Panc1 (cell line): ENCODE measurements at regions not wholly inside any gene's neighbourhood (a gene's known extent, or its start where the extent isn't known, plus 50 kb on each side); places are given as distances from the start of the nearest gene placed in this dataset.
"Not testable (repeated sequence)": the region's sequence is repeated elsewhere in the genome, so short reads cannot be mapped to it uniquely, and the experiment has no call there.

Source experiments
- ATAC-seq: fragments of 200-7000 bp; cut with Tn5 transposase; 2 replicates; pipeline ENCODE4 v1.9.1; 2020; ENCODE audit warnings: mild to moderate bottlenecking, moderate library complexity
- BruUV-seq: library from RNA; stranded (reverse); fragments of 400-500 nt; replicated peaks from 2 replicates; lab custom pipeline; 2021; lab: Mats Ljungman, UMichigan
- CTCF ChIA-PET: fragments of 300-600 bp; sonication (Branson Sonifier 250); formaldehyde crosslinking; loops from one replicate; lab custom pipeline; 2022; ENCODE audit warnings: antibody characterized with exemption; lab: Charles Lee
- POLR2A ChIA-PET: fragments of 300-600 bp; sonication (Branson Sonifier 250); formaldehyde crosslinking; loops from one replicate; lab custom pipeline; 2022; ENCODE audit warnings: antibody characterized with exemption; lab: Charles Lee
- DNase-seq: peaks from one replicate; pipeline ENCODE4 v3.0.0-alpha.2; 2010; ENCODE audit warnings: low read depth, low spot score
- H3K27ac ChIP-seq: 2 replicates; pipeline ENCODE4 v1.5.1; 2011; ENCODE audit warnings: mild to moderate bottlenecking, low read length, inconsistent platforms
- H3K27me3 ChIP-seq: fragments of 200-500 bp; sonication (Bioruptor generic); 2 replicates; pipeline ENCODE4 v1.6.0; 2014; ENCODE audit warnings: low read length, inconsistent platforms; ENCODE audit not compliant: control insufficient read depth, insufficient read depth
- H3K36me3 ChIP-seq: fragments of 200-500 bp; sonication (Bioruptor generic); 2 replicates; pipeline ENCODE4 v1.5.1; 2014; ENCODE audit warnings: inconsistent platforms, mild to moderate bottlenecking, low read length, moderate library complexity; ENCODE audit not compliant: control insufficient read depth, insufficient read depth
- H3K4me1 ChIP-seq: 2 replicates; pipeline ENCODE4 v1.5.1; 2011; ENCODE audit warnings: inconsistent platforms, mild to moderate bottlenecking, low read length, moderate library complexity; ENCODE audit not compliant: control insufficient read depth, insufficient read depth
- H3K4me3 ChIP-seq, 2 experiments: 2 replicates each; pipeline ENCODE4 v1.5.1; 2011 to 2012; ENCODE audit warnings: low read depth in 2 of 2, low read length in 2 of 2, mild to moderate bottlenecking in 2 of 2, inconsistent platforms in 1 of 2, moderate library complexity in 1 of 2
- H3K9me3 ChIP-seq: fragments of 200-500 bp; sonication (Bioruptor generic); 2 replicates; pipeline ENCODE4 v1.5.1; 2014; ENCODE audit warnings: low read depth, mild to moderate bottlenecking, inconsistent platforms, low read length, moderate library complexity; ENCODE audit not compliant: control insufficient read depth, insufficient read depth
- CTCF ChIP-seq: fragments of 450-650 bp; IDR thresholded peaks from 2 replicates; pipeline ENCODE4 v1.5.1; 2017; ENCODE audit warnings: mild to moderate bottlenecking
- POLR2AphosphoS5 ChIP-seq: IDR thresholded peaks from 2 replicates; pipeline ENCODE4 v1.6.1; 2012; ENCODE audit warnings: mild to moderate bottlenecking, low read depth, low read length, moderate library complexity
- REST ChIP-seq, 2 experiments: IDR thresholded peaks; 2 replicates each; pipeline ENCODE4 v1.6.1; 2011 to 2012; ENCODE audit warnings: low read depth in 2 of 2, control low read depth in 1 of 2, low read length in 1 of 2, mild to moderate bottlenecking in 1 of 2, moderate library complexity in 1 of 2; ENCODE audit not compliant: insufficient read depth in 1 of 2
- SIN3A ChIP-seq: IDR thresholded peaks from 2 replicates; pipeline ENCODE4 v1.6.1; 2012; ENCODE audit warnings: low read depth, mild to moderate bottlenecking, low read length, moderate library complexity, borderline replicate concordance; ENCODE audit not compliant: insufficient read depth
- TCF7L2 ChIP-seq: IDR thresholded peaks from 2 replicates; pipeline ENCODE4 v1.6.1; 2011; ENCODE audit warnings: mild to moderate bottlenecking, low read depth, low read length, inconsistent platforms
- in situ Hi-C: cut with HindIII; loops from 2 replicates; pipeline ENCODE4 v1.10.0; 2016; ENCODE audit warnings: low sequenced_read_pairs, low pct_unique_long_range_greater_than_20kb
- intact Hi-C: fragments of 100-400 bp; cut with micrococcal nuclease; formaldehyde crosslinking; loops from one replicate; pipeline ENCODE4 v1.10.0; 2022; ENCODE audit not compliant: unreplicated experiment

- no peak for TF ChIP-seq SIN3A
- no peak for TF ChIP-seq POLR2AphosphoS5
- TF ChIP-seq REST (IDR thresholded peaks at IDR 0.05; ENCODE audit: insufficient read depth in 1 of 2, low read depth in 2 of 2, low read length in 1 of 2), result no peak
- TF ChIP-seq TCF7L2, result no peak
- TF ChIP-seq CTCF, result no peak
- H3K9me3 ChIP-seq, result no peaks in the 10 kb centered on the region
- H3K4me3 ChIP-seq, result no peak overlapping the region
- ChIA-PET POLR2A (no interaction called here), CTCF (no interaction called here)
- intact Hi-C loops, result no loop called here
- in situ Hi-C loops, result no loop called here
- H3K27ac ChIP-seq, result no peak overlapping the region
- DNase-seq (no peak), ATAC-seq (no peak)
- no peaks in the 10 kb centered on the region for H3K27me3 ChIP-seq
- no peaks in the 10 kb centered on the region for H3K36me3 ChIP-seq
- no TSS peak for BruUV-seq
- no peaks in the 10 kb centered on the region for H3K4me1 ChIP-seq
Measured at GRCh38 chr19:22502766-22503165, 80.6 kb upstream of the ZNF98 start.

GRCh38 chr19:22498831-22499430, 76.8 kb upstream of the ZNF98 start:
- DNase-seq, H3K27ac ChIP-seq, H3K27me3 ChIP-seq, H3K9me3 ChIP-seq, H3K4me1 ChIP-seq, ATAC-seq, in situ Hi-C loops, H3K4me3 ChIP-seq, intact Hi-C loops, H3K36me3 ChIP-seq, BruUV-seq, CTCF ChIA-PET: not testable (repeated sequence)
- POLR2A ChIA-PET, result interaction anchor here (0.6 kb wide), 1 partner anchor 141 kb away, joined by 6 read pairs; no protein-coding TSS in a partner anchor

GRCh38 chr19:22491746-22492145, 69.6 kb upstream of the ZNF98 start:
- no TSS peak for BruUV-seq
- Histone ChIP-seq H3K4me1 (no peaks in the 10 kb centered on the region), H3K36me3 (no peaks in the 10 kb centered on the region), H3K4me3 (no peak overlapping the region), H3K27ac (no peak overlapping the region), H3K27me3 (no peaks in the 10 kb centered on the region), H3K9me3 (no peaks in the 10 kb centered on the region)
- ChIA-PET POLR2A (no interaction called here), CTCF (no interaction called here)
- DNase-seq (no peak), ATAC-seq (no peak)
- in situ Hi-C loops (no loop called here), intact Hi-C loops (no loop called here)
- no peak for TF ChIP-seq CTCF
- TF ChIP-seq REST (IDR thresholded peaks at IDR 0.05; ENCODE audit: insufficient read depth in 1 of 2, low read depth in 2 of 2, low read length in 1 of 2), result no peak
- no peak for TF ChIP-seq SIN3A
